ENCODE measurements at regions not wholly inside any gene's neighbourhood (a gene's known extent, or its start where the extent isn't known, plus 50 kb on each side); places are given as distances from the start of the nearest gene placed in this dataset.

GRCh38 chr14:104423701-104424405 is 155.7 kb upstream of the C14orf180 start (continued):
- TF ChIP-seq ZNF532 (CRISPR knock-in tag; IDR thresholded peaks at IDR 0.05; ENCODE audit: borderline replicate concordance) (no peak), ZNF396 (CRISPR knock-in tag; IDR thresholded peaks at IDR 0.05; ENCODE audit: borderline replicate concordance) (no peak), ZNF423 (CRISPR knock-in tag; IDR thresholded peaks at IDR 0.05) (no peak), FOXJ3 (CRISPR knock-in tag; IDR thresholded peaks at IDR 0.05; ENCODE audit: borderline replicate concordance) (no peak)

GRCh38 chr14:104424406-104425072 is 155.0 kb upstream of the C14orf180 start:
- no peak for TF ChIP-seq ZNF121 (CRISPR knock-in tag; IDR thresholded peaks at IDR 0.05)
- TF ChIP-seq TP53 (CRISPR knock-in tag; IDR thresholded peaks at IDR 0.05): no peak
- TF ChIP-seq ZBTB21 (CRISPR knock-in tag; IDR thresholded peaks at IDR 0.05; ENCODE audit: borderline replicate concordance): no peak
- TF ChIP-seq CREB1 (CRISPR knock-in tag; IDR thresholded peaks at IDR 0.05): no peak
- no peak for TF ChIP-seq ZNF281 (CRISPR knock-in tag; IDR thresholded peaks at IDR 0.05)
- no peak for TF ChIP-seq ZSCAN18 (CRISPR knock-in tag; IDR thresholded peaks at IDR 0.05)
- TF ChIP-seq TEAD4 (CRISPR knock-in tag; IDR thresholded peaks at IDR 0.05): no peak
- no peak for TF ChIP-seq SMAD4 (CRISPR knock-in tag; IDR thresholded peaks at IDR 0.05)
- no peak for TF ChIP-seq ZNF138 (CRISPR knock-in tag; conservative IDR thresholded peaks at IDR 0.05)
- no peak for TF ChIP-seq PRRX2 (CRISPR knock-in tag; IDR thresholded peaks at IDR 0.05)
- TF ChIP-seq MYBL2 (CRISPR knock-in tag; IDR thresholded peaks at IDR 0.05): no peak
- TF ChIP-seq FOXJ3 (CRISPR knock-in tag; IDR thresholded peaks at IDR 0.05; ENCODE audit: borderline replicate concordance): no peak
- TF ChIP-seq NR3C1 (CRISPR knock-in tag; conservative IDR thresholded peaks at IDR 0.05; ENCODE audit: low read depth): no peak
- TF ChIP-seq NFYB (CRISPR knock-in tag; conservative IDR thresholded peaks at IDR 0.05; ENCODE audit: low read depth): no peak
- no peak for TF ChIP-seq JAZF1 (CRISPR knock-in tag; IDR thresholded peaks at IDR 0.05)
- no peak for TF ChIP-seq USF1 (CRISPR knock-in tag; IDR thresholded peaks at IDR 0.05)
- TF ChIP-seq STAT6 (CRISPR knock-in tag; conservative IDR thresholded peaks at IDR 0.05; ENCODE audit: low read depth): no peak
- TF ChIP-seq ESRRA (CRISPR knock-in tag; IDR thresholded peaks at IDR 0.05; ENCODE audit: borderline replicate concordance): no peak
- TF ChIP-seq IRF2 (CRISPR knock-in tag; IDR thresholded peaks at IDR 0.05; ENCODE audit: borderline replicate concordance, low read depth): no peak
- no peak for TF ChIP-seq NR2C2 (CRISPR knock-in tag; IDR thresholded peaks at IDR 0.05)
- DNase-seq (ENCODE audit: low spot score) (no peak), ATAC-seq (no peak)
- Mint-ChIP-seq H3K4me1 (peaks cover 8% of the 10 kb centered on the region; the same call in 1 of the 2 replicates), H3K27ac (no peak overlapping the region), H3K9me3 (no peaks in the 10 kb centered on the region), H3K36me3 (no peaks in the 10 kb centered on the region), H3K4me3 (no peak overlapping the region), H3K27me3 (ENCODE audit: low read depth) (no peaks in the 10 kb centered on the region)
- ChIA-PET CTCF (interaction anchor here (1.7 kb wide), 1 partner anchor 49 kb away, joined by 5 read pairs; no protein-coding TSS in a partner anchor), POLR2A (no interaction called here)

Measured in WTC11 (cell line).